ENCODE measurements at regions not wholly inside any gene's neighbourhood (a gene's known extent, or its start where the extent isn't known, plus 50 kb on each side); places are given as distances from the start of the nearest gene placed in this dataset.

DNA sequence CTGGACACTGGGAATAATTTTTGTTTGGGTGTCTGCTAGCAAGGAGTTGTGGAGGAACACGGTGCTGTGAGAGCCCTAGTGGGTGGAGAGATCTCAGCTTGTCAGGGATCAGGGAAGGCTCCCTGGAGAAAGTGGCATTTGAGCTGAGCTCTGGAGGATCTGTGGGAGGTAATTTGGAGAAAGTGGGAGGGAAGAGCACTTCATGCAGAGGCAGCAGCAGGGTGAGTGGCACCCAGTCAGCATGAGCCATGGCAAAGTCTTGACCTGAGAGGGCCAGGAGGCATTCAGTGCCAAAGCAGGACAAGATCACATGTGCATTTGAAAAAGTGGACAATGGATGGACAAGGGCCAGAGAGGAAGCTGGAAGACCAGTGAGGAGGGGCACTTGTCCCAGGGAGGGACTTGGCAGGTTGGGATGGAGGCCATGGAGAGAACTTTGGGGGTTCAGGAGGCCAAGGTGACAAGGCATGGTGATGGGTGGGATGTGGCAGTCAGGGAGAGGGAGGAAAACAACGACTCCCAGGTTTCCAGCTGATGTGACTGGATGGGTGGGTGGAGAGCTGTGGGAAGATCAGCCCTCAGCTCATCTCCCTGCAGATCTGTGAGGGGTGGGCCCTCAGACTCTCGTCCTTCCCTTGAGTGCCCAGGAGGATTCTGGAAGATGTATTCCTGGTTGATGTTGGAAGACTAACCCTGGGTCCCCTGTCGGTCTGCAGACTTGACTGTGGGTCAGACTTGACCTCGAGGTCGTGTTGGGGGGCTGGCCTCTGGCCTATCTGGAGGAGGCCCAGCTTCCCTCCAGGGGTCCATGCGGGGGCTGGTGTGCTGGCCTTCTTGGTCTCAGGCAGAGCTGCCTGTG is 68.9 kb upstream of the PITX1 start:
- Histone ChIP-seq H3K9ac (ENCODE audit: control insufficient read depth, extremely low read depth, insufficient read depth, low read length) (no peak overlapping the region), H4K20me1 (ENCODE audit: control insufficient read depth, extremely low read depth, insufficient read depth, low read length) (no peaks in the 10 kb centered on the region), H3K9me1 (ENCODE audit: control insufficient read depth, extremely low read depth, insufficient read depth, low read length) (no peaks in the 10 kb centered on the region), H3K4me2 (ENCODE audit: control insufficient read depth, extremely low read depth, insufficient read depth, low read depth, low read length) (no peak overlapping the region), H3K4me1 (ENCODE audit: control insufficient read depth, extremely low read depth, insufficient read depth, low read length) (peaks cover 14% of the 10 kb centered on the region), H3K27ac (ENCODE audit: control insufficient read depth, insufficient read depth, low read length) (no peak overlapping the region), H3K36me3 (ENCODE audit: control insufficient read depth in 2 of 2, extremely low read depth in 1 of 2, insufficient read depth in 2 of 2, low read length in 2 of 2) (no peaks in the 10 kb centered on the region), H3K27me3 (ENCODE audit: control insufficient read depth, extremely low read depth, insufficient read depth, low read length) (no peaks in the 10 kb centered on the region), H3K79me2 (ENCODE audit: control insufficient read depth, insufficient read depth, low read length) (no peaks in the 10 kb centered on the region), H3K4me3 (ENCODE audit: control insufficient read depth in 2 of 3, extremely low read depth in 1 of 3, insufficient read depth in 2 of 3, low read depth in 1 of 3, low read length in 3 of 3) (no peak overlapping the region), H3K9me3 (ENCODE audit: control insufficient read depth, low read depth, low read length) (no peaks in the 10 kb centered on the region), H2AFZ (ENCODE audit: control insufficient read depth, low read length) (no peak overlapping the region)
- TF ChIP-seq, protein P1, sequence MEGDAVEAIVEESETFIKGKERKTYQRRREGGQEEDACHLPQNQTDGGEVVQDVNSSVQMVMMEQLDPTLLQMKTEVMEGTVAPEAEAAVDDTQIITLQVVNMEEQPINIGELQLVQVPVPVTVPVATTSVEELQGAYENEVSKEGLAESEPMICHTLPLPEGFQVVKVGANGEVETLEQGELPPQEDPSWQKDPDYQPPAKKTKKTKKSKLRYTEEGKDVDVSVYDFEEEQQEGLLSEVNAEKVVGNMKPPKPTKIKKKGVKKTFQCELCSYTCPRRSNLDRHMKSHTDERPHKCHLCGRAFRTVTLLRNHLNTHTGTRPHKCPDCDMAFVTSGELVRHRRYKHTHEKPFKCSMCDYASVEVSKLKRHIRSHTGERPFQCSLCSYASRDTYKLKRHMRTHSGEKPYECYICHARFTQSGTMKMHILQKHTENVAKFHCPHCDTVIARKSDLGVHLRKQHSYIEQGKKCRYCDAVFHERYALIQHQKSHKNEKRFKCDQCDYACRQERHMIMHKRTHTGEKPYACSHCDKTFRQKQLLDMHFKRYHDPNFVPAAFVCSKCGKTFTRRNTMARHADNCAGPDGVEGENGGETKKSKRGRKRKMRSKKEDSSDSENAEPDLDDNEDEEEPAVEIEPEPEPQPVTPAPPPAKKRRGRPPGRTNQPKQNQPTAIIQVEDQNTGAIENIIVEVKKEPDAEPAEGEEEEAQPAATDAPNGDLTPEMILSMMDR (optimal IDR thresholded peaks at IDR 0.05 in 1 of 3, IDR thresholded peaks at IDR 0.05 in 1 of 3, conservative IDR thresholded peaks at IDR 0.05 in 1 of 3; ENCODE audit: extremely low read depth in 1 of 3, insufficient read depth in 2 of 3, low read length in 3 of 3) = no peak
- TF ChIP-seq EZH2 (IDR thresholded peaks at IDR 0.05; ENCODE audit: low read length) = no peak
- dilution Hi-C loops (cut with MboI; ENCODE audit: extremely low pct_ligation_motif_present, low sequenced_read_pairs) = no loop called here
- no peak for DNase-seq (ENCODE audit: low read depth, low spot score)
- no peak for FAIRE-seq

DNA sequence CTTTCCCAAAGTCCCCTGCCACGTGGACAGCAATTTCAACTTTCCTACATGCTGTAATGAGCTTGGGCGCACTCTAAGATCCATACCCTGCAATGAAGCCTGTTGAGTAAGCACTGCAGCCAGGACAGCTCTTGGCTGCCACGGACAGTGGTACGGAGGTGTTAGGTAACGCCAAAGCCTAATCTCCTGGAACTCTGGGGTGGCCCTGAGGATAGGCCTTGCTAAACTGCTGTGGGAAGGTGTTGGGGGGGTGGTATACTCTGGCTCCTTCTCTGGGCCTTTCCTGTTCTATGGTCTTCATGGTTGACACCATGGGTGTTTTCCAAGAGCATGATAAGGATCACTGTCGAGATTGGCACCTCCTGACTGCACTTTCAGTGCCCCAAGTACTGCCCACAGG is 66.4 kb upstream of the PITX1 start:
- Histone ChIP-seq H3K4me2 (ENCODE audit: control insufficient read depth, extremely low read depth, insufficient read depth, low read depth, low read length) (no peak overlapping the region), H3K27ac (ENCODE audit: control insufficient read depth, insufficient read depth, low read length) (no peak overlapping the region), H3K36me3 (ENCODE audit: control insufficient read depth in 2 of 2, extremely low read depth in 1 of 2, insufficient read depth in 2 of 2, low read length in 2 of 2) (no peaks in the 10 kb centered on the region), H3K27me3 (ENCODE audit: control insufficient read depth, extremely low read depth, insufficient read depth, low read length) (peaks cover 15% of the 10 kb centered on the region), H3K4me1 (ENCODE audit: control insufficient read depth, extremely low read depth, insufficient read depth, low read length) (no peaks in the 10 kb centered on the region), H3K4me3 (ENCODE audit: control insufficient read depth in 2 of 3, extremely low read depth in 1 of 3, insufficient read depth in 2 of 3, low read depth in 1 of 3, low read length in 3 of 3) (no peak overlapping the region), H3K9me1 (ENCODE audit: control insufficient read depth, extremely low read depth, insufficient read depth, low read length) (no peaks in the 10 kb centered on the region), H3K9ac (ENCODE audit: control insufficient read depth, extremely low read depth, insufficient read depth, low read length) (no peak overlapping the region), H3K9me3 (ENCODE audit: control insufficient read depth, low read depth, low read length) (no peaks in the 10 kb centered on the region), H3K79me2 (ENCODE audit: control insufficient read depth, insufficient read depth, low read length) (no peaks in the 10 kb centered on the region), H4K20me1 (ENCODE audit: control insufficient read depth, extremely low read depth, insufficient read depth, low read length) (no peaks in the 10 kb centered on the region), H2AFZ (ENCODE audit: control insufficient read depth, low read length) (no peak overlapping the region)
- TF ChIP-seq, protein P1 (optimal IDR thresholded peaks at IDR 0.05 in 1 of 3, IDR thresholded peaks at IDR 0.05 in 1 of 3, conservative IDR thresholded peaks at IDR 0.05 in 1 of 3; ENCODE audit: extremely low read depth in 1 of 3, insufficient read depth in 2 of 3, low read length in 3 of 3) = no peak
- TF ChIP-seq EZH2 (IDR thresholded peaks at IDR 0.05; ENCODE audit: low read length) = no peak
- DNase-seq (ENCODE audit: low read depth, low spot score) (no peak), FAIRE-seq (no peak)
- dilution Hi-C loops (cut with MboI; ENCODE audit: extremely low pct_ligation_motif_present, low sequenced_read_pairs) = no loop called here
